HG03066 (cell line): ENCODE measurements at regions not wholly inside any gene's neighbourhood (a gene's known extent, or its start where the extent isn't known, plus 50 kb on each side); places are given as distances from the start of the nearest gene placed in this dataset.

Source experiments
- ATAC-seq: cut with Tn5 transposase; IDR thresholded peaks from one replicate; pipeline ENCODE4 v1.9.1; 2021; ENCODE audit warnings: low read depth; ENCODE audit not compliant: unreplicated experiment

DNA sequence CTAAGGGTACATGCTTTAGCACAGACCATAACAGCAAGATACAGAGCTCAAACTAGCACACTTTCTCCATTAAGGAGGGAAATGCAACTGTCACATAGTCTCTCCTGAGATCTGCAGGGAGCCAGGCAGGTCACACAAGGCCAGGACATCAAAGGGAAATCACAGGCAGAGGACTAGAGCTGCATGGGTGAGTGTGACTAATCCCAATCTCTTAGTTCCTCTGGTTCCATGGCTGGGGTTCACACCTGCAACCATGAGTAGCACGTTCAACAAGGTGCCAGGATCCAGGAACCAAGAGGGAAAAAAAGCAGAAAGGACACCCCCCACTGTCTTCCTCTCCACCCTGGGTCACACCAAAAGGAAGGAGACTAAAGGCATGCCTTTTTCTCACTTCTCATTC, 296.5 kb upstream of the STEAP1 start:
- no peak for ATAC-seq

DNA sequence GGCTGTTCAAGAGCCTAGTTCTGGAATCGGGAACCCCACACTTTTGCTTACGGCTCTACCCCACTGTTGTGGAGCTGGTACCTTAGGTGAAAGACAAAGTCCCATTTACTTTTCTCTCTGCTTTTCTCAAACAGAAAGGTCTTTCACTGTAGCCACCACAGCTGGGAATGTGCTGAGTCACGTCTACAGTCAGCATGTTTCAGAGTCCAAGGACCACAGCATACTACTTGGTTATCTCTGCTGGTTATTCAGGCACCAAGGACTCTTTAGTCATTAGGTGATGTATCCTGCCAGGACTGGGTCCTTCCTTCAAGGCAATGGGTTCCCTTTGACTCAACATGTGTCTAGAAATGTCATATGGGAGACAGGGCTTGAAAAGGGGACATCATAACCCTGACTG, 266.8 kb upstream of the STEAP1 start:
- ATAC-seq: no peak

DNA sequence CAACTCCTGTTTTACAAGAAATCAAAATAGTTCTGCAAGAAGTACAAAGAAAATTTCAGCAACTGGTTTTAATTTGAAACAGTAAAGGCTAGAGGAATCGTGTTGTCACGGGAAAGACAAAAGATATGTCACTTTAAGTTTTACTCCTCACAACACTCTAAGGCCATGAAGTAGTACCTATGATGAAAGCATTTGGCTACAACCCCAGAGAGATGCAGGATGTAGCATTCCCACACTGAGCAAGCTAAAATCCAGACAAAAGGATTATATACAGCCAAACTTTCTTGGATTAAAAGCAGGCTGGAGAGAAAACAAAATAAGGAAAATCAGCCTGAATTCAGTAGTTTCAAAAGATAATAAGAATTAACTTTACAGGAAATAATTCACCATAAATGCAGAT, 245.5 kb upstream of the STEAP1 start:
- no peak for ATAC-seq

DNA sequence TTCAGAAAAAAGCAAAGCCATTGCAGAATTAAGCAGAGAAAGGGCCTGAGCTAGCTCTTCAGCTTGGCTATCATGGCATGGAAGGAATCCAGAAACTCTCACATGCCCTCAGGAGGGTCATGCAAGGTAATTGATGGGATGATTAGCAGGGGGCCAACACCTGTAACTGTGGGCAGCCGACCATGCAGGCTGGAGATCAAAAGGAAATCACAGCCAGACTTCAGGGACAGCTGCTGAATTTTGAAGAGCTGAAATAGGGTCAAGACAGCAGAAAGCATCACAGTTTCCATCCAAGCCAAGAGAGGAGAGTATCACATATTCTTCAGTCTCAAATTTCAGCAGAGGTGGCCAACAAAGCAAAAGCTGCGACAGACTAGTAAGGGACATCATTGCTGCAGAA, 239.6 kb upstream of the STEAP1 start:
- ATAC-seq: no peak

DNA sequence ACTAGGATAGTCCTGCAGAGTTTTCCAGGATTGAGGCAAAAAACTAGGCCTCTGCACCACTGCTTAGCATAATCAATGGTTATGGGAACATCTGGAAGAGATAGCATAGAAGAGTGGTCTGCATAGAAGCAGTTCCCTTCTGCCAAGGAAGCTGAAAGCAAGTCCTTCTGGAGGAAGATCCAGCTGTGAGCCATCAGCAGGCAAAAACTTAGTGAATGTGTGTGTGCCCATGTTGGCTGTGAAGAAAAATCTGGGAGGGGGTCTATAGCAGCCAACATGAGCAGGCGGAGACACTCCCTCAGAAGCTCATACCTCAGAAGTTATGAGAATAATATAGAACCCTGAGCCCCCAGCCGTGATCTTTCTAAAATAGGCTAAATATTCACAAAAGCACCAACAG, 228.1 kb upstream of the STEAP1 start:
- no peak for ATAC-seq

DNA sequence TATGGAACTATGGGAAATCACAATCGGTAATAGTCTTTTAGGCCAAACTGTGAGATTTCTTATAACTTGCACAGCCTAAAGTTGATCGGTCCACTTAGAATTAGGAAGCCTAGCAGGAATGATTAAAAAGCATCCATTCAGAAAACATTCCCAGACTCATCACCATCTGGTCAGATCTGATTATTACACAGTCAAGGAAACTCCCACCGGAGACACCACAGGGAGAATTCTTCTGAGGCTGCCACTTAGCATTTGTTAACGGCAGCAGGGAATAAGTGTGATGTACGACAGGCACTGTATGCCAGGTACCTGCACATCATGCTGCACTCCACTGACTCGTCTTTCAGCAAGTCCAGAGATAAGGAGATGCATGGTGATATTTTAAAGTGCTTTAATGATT, 227.6 kb upstream of the STEAP1 start:
- ATAC-seq: no peak

DNA sequence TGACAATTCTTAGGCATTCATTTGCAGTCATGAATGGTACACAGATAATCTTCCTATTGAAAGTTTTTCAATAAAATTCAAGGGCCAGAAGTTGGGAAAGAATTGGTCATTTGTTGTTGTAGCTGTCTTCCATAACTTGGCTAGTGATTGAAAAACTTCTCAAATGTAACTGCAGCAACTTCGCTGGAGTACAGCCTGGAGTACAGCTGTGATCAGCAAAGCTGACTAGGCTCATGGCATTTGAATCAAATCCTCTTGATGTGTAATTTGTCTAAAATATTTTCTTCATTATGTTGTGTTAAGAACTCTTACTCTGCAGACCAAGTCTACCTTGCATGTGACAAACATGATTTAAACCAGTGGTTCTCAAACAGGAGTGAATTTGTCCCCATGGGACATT, 226.5 kb upstream of the STEAP1 start:
- no peak for ATAC-seq

DNA sequence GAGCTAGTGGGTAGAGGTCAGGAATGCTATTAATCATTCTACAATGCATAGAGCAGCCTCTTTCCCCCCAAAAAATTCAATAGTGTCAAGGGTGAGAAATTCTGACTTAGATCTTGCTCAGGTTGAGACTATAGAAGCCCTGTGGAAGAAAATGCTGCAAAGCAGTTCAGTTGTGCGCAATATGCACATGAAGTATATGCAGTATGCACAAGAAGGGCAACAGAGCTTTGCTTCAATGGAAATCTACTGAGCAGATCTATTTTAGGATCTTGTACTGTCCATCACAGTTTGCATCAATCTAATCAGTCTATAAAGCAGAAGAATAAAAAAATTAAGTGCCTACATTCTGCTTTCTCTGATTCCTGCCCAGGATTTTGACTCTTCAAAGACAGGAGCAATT, 225.8 kb upstream of the STEAP1 start:
- ATAC-seq: no peak

DNA sequence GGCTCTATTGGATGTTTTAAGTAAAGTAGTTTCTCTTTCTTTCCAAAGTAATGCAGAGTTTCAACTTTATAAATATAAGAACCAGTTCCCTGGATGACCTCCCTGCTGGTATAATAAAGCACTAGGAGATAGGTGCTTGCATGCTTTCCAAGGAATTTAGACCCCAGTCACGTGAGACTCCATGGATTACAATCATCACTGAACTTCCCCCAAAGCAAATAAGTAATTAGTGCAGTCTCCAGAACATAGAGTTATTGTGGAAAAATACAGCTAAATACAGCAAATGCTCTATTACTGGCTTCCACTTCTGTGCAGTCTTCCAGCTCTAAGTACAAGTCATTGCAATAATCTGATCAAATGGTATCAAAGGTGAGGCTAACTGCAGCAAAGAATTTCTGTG, 220.2 kb upstream of the STEAP1 start:
- ATAC-seq: no peak

DNA sequence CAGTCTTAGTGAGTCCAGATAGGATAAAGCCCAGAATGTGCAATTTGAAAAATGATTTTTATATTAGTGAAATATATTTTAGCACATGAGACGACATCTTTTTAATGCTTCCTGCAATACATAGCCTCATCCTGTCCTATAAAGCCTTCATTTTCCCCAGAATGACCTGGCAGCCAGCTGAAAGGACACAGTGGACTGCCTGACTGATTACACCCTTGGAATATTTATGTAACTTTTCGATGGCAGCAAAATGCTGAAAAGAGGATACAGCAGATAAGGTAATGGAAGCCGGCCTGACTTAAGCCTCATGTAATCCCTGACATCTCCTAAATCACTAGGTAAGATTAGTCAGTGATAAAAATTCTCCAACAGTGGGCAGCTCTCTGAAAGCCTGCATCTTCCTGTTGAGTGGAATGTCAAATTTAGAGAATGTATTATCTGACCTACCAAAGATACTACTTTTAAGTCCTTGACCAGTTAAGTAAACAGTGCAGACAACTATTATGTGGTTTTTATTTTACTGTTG, 210.7 kb upstream of the STEAP1 start:
- ATAC-seq: no peak

DNA sequence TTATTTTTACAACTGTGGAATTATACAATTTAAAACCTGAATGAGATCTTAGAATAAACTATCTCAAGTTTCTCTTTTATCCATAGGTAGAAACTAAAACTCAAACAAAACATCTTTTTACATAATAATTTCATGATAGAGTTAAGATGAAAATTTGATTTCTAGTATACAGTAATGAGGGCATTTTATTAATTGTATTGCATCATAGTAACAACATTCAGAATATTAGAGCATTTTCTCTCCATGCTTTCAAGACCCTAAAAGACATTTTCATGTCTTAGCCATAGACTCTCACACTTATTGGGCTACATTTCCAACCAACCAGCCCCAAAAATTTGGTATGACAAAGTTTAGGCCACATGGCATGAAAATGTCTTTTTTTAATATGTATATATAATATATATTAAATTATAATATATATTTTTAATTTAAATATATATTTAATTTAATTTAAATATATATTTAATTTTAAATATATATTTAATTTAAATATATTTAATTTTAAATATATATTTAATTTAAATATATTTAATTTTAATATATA, 195.7 kb upstream of the STEAP1 start:
- no peak for ATAC-seq

DNA sequence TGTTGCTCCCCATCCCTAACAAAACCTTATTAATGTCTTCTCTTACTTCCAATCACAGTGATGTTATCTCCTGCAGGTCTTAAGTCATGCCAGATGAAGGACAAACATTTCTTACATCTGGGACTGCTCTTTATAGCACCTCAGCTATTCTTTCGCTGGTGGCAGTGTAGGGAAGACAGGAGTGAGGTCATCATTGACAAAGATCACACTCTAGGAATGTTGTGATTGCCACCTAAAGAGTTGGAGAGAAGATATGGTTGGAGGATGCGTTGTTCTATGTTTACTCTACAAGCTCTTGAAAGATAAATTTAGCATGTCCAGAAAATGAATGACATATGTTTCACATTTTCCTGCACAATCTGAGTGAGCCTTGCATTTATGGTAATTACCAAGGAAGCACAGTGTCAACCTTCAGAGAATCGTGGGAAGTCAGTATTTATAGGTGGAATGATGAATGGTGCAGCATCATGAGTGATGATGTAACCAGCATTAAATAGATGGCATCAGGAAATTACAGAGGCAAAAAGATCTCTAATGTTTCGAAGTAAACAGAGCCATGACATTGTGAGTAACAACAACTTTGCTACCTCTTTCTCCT, 188.1 kb upstream of the STEAP1 start:
- no peak for ATAC-seq

DNA sequence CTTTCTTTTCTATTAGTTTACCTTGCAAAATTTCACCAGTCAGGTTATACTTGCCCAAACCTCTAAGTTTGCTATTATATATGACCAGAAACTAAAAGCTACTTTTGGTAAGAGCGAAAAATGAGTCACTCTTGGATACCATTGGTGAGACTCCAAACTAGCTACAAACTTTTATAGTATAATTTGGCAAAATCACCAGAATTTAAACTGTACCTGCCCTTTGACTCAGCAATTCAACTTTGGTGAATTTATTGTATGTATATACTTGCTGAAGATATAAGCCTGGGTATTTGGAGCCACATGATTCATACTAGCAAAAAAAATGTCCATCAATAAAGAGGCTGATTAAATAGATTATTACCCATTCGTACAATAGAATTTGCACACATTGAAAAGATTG, 178.7 kb upstream of the STEAP1 start:
- ATAC-seq: no peak

DNA sequence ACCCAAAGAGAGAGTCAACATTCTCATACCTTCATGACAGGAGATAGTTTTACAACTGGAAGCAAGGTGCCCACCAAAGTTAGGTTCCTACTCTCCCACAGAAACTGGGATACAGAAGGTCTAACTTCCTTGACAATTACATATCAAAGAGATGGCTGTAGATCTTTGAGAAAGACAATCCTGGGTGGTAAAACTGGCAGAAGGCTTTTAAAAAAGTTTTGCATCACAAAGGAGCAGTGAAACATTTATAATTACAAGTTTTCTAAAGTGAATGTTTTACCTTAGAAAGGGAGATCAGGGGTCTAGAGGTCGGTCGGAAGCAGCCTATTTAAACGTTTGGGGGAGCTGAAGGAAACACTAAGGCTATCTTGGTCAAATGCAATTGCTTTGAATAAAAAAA, 166.6 kb upstream of the STEAP1 start:
- no peak for ATAC-seq

DNA sequence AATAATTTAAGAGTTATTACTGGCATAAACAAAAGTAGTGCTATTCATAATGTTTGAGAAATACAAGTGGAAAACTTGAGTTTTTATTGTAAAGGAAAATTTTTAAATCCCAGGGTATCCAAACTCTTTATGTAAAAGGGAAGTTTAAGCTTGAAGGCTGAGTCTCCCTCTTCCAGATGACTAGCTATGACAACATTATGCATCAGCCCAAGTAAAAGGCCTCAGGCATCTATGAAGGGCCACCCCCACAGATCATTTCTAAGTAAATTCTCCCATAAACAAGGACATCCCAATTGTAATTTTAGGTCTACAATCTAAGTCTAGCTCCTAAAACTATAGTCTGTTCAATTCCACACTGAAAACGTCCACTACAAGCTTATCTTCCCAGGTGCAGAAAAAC, 166.2 kb upstream of the STEAP1 start:
- no peak for ATAC-seq

DNA sequence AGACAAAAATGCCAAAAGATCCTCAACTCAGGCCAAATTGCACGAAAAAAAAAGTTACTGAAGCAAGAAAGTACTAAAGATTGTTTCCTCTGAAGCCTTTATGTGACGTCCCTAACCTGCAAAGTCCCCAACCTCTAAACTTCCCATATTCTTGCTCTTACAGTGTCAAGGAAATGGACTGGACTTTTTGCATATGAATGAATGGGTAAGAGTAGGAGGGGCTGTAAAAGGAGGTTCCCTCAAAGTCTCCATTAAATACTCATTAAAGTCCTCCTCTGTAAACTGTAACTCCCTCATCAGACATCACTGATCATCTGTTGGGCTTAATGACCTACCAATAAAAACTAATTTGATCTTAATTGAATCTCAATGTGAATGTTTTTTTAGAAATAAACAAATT, 164.8 kb upstream of the STEAP1 start:
- no peak for ATAC-seq

DNA sequence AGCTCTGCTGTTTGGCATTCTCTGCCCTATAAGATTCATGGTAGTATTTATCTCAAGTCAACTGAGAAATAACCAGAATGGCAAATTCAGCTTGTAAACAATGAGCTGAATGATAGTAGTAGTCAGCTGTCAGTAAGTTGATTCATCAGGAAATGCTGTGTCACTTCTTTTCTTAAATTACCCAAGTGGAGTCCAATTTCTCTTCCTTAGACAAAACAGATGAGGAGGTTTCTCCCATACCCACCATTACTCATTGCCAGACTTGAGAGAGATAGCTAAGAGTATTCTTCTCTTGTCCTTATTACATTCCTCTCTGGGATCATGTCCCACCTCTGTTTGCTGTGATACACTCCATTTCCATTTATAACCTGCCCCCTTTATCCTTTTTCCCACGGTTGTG, 159.8 kb upstream of the STEAP1 start:
- no peak for ATAC-seq

DNA sequence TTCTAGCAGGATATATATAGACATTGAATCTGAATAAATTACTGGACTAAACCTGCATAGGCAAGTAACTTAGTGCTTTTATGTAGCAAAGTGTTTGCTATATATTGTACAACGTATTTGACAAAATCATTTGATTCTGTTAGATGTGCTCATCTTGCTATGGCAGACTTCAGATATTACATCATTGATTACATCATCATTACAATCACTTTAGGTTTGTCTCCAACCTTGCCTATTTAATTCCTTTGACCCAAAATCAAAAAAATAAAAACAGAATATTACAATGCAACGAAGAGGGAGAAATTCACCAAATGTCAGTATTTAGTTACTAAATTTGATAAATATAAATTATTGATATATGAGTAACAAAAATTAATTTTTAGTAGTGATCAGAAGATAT, 155.7 kb upstream of the STEAP1 start:
- no peak for ATAC-seq

DNA sequence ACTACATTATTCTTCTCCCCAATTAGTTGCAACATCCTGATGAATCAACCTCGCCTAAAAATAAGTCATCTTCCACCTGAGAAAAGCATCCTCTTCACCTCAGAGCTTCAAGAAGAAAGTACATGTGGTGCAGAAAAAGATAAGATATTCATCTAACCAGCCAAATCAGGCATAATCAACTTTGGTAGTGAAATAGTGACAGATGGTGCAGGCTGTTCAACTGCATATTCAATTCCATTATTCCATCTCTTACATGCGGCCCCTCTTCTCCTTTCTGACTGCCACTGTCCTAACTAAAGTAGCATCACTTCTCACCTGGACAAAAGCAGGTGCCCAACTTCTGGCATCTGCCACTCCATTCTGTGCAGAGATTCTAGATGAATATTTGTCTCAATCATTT, 148.4 kb upstream of the STEAP1 start:
- ATAC-seq: no peak

DNA sequence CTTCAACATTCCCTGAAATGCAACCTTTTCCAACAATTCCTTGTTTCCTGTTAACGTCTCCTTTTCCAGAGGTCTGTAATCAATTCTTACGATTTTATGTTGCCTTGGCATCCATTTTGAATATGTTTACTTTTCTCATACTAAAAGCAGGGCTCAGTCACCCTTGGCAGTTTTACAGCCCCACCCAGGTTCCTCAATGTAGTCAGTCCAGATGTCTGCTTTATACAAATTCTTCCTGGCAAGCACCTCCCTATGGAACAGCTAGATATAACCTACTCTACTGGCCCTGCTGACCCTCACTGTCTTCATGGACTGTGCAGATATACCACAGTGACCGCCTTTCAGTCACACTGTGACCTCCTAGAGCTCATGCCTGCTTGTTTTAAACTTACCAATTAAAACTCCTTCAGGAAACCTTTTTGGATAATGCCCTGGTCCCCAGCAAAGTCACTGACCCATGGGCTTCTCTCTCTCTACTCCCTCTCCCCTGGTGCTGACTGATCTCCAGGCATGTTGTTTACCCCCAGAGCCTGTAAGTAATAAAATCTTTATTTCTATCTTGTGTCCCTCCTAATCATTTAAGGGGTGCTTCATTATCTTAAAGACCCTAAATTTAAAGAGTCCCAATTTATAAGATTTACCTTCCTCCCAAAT, 147.1 kb upstream of the STEAP1 start:
- no peak for ATAC-seq

DNA sequence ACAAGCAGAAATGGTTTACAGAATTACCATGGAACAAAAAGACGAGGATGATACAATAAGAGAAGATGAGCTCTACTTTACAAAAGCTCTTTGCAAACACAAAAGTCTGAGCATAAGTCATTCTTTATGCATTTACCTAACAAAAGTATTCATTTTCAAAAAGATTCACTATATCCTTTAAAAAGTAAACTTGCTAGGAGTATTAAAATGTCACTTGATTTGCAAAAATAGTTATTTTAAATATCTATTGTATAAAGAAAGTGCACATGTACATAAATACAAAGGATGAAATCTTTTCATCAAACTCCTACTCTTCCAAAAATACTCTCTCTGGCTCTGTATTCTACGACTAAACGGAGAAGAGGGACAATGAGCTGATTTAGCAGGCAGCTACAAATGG, 146.4 kb upstream of the STEAP1 start:
- no peak for ATAC-seq

DNA sequence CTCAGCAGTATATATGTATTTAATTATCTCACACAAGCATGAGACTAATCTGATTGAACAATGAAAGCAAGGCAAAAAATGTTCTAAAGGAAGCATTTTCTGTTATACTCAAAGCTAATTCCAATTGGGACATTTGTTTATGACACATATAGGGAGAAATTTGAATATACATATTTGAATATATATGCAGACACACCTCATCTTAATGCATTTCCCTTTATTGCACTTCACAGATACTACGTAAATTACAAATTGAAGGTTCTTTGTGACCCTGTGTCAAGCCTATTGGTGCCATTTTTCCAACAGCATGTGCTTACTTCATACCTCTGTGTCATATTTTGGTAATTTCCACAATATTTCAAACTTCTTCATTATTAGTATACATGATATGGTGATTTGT, 132.1 kb upstream of the STEAP1 start:
- no peak for ATAC-seq
